ENCODE measurements at regions not wholly inside any gene's neighbourhood (a gene's known extent, or its start where the extent isn't known, plus 50 kb on each side); places are given as distances from the start of the nearest gene placed in this dataset.

DNA sequence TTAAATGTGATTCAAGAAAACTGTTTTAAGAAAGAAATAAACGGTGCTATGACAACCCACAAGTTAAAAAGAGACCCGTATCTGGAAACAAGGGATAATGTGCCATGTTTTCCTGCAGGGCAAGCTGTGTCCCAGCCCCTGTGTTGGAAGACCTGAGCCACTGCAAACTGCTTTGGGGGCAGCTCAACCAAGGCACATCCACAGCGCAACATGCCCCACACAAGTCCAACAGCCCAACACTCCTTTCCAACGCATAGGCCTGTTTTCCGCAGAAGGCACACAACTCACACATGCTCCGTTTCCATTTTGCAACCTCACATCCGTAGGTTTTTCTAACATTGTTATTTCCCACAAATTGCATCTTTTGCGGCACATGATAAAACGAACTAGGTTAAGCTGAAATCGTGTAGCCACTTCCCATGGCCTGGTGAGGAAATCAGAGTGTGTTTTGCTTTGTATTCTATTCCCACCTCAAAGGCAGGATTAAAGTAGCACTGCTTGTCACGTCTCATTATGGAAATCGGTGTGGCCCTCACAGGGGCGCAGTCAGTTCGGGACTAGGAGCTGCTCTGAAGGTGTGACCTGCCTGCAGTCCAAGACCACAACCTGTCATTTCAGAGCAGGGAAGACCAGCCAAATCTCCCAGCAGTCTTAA, 50.5 kb upstream of the ZNF516 start:
- H3K27ac ChIP-seq, result no peak overlapping the region
- no peaks in the 10 kb centered on the region for H3K27me3 ChIP-seq
- H3K9me3 ChIP-seq, result no peaks in the 10 kb centered on the region
- no peak for DNase-seq (ENCODE audit: low spot score in 2 of 2)
- intact Hi-C loops (cut with DNase I), result no loop called here
- H3K4me1 ChIP-seq, result no peaks in the 10 kb centered on the region
- TF ChIP-seq, protein P1, sequence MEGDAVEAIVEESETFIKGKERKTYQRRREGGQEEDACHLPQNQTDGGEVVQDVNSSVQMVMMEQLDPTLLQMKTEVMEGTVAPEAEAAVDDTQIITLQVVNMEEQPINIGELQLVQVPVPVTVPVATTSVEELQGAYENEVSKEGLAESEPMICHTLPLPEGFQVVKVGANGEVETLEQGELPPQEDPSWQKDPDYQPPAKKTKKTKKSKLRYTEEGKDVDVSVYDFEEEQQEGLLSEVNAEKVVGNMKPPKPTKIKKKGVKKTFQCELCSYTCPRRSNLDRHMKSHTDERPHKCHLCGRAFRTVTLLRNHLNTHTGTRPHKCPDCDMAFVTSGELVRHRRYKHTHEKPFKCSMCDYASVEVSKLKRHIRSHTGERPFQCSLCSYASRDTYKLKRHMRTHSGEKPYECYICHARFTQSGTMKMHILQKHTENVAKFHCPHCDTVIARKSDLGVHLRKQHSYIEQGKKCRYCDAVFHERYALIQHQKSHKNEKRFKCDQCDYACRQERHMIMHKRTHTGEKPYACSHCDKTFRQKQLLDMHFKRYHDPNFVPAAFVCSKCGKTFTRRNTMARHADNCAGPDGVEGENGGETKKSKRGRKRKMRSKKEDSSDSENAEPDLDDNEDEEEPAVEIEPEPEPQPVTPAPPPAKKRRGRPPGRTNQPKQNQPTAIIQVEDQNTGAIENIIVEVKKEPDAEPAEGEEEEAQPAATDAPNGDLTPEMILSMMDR (IDR thresholded peaks at IDR 0.05), result no peak
- no peaks in the 10 kb centered on the region for H3K36me3 ChIP-seq
- H3K4me3 ChIP-seq, result no peak overlapping the region

DNA sequence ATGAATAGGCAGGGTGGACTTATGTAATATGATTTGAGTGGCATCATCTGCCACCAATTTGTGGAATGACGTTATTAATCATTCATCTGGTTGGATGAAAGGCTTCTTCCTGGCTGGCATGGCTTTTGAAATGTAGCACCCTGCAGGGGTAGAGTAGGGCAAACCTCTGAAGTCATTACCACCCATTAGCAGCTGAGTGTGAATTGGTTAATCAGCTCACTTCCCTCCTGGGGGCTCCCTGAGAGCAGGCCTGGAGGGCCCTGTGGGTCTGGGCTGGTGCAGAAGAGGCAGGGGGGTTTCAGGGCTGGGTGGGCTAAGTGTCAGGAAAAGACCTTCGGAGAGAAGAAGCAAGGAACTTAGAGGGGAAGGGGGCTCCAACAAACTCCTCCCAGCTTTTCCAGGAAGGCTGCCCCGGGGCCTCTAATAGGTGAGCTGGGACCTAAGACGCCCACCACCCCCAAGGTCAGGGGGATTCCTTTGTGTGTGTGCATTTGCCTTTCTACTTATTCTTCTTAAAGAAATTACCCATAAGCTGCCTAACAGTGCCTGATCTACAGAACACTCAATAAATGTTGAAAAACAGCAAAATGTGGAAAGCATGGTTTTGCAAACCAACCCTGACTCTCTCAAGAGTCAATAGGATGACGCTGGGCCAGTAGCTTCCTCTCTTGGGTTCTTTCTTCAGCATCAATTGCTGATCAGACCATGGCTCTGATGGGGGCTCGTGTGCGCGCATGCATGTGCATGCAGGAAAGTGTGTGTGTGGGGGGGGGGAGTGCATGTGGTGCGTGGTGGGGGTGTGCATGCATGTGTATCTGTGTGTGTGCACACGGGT, 49.7 kb upstream of the ZNF516 start:
- TF ChIP-seq, protein P1 (IDR thresholded peaks at IDR 0.05), result no peak
- Histone ChIP-seq H3K27me3 (no peaks in the 10 kb centered on the region), H3K4me3 (no peak overlapping the region), H3K27ac (no peak overlapping the region), H3K9me3 (no peaks in the 10 kb centered on the region), H3K36me3 (no peaks in the 10 kb centered on the region), H3K4me1 (no peaks in the 10 kb centered on the region)
- intact Hi-C loops (cut with DNase I), result no loop called here
- DNase-seq (ENCODE audit: low spot score in 2 of 2), result no peak
